ENCODE measurements at regions not wholly inside any gene's neighbourhood (a gene's known extent, or its start where the extent isn't known, plus 50 kb on each side); places are given as distances from the start of the nearest gene placed in this dataset.
"Not testable (repeated sequence)": the region's sequence is repeated elsewhere in the genome, so short reads cannot be mapped to it uniquely, and the experiment has no call there.

- no peak overlapping the region for H3K27ac Mint-ChIP-seq
- no peak overlapping the region for H3K4me3 Mint-ChIP-seq (ENCODE audit: low read depth)
- no peaks in the 10 kb centered on the region for H3K27me3 Mint-ChIP-seq (ENCODE audit: low read depth)
- H3K36me3 Mint-ChIP-seq (ENCODE audit: low read depth): no peaks in the 10 kb centered on the region
- no peak for DNase-seq (ENCODE audit: low spot score)
- H3K9me3 Mint-ChIP-seq: no peaks in the 10 kb centered on the region
- intact Hi-C loops (cut with micrococcal nuclease): no loop called here
- H3K4me1 Mint-ChIP-seq (ENCODE audit: low read depth): no peaks in the 10 kb centered on the region
These were observed 184.3 kb downstream of the IGLL1 start for GRCh38 chr22:23395530-23396361.

- Mint-ChIP-seq H3K27ac (no peak overlapping the region), H3K9me3 (no peaks in the 10 kb centered on the region), H3K4me3 (ENCODE audit: low read depth) (no peak overlapping the region), H3K4me1 (ENCODE audit: low read depth) (no peaks in the 10 kb centered on the region), H3K27me3 (ENCODE audit: low read depth) (no peaks in the 10 kb centered on the region), H3K36me3 (ENCODE audit: low read depth) (no peaks in the 10 kb centered on the region)
- intact Hi-C loops (cut with micrococcal nuclease): no loop called here
- no peak for DNase-seq (ENCODE audit: low spot score)
These were observed 185.4 kb downstream of the IGLL1 start for GRCh38 chr22:23394525-23395326.

- Mint-ChIP-seq H3K9me3 (no peaks in the 10 kb centered on the region), H3K27me3 (ENCODE audit: low read depth) (no peaks in the 10 kb centered on the region), H3K4me3 (ENCODE audit: low read depth) (no peak overlapping the region), H3K4me1 (ENCODE audit: low read depth) (no peaks in the 10 kb centered on the region), H3K36me3 (ENCODE audit: low read depth) (no peaks in the 10 kb centered on the region), H3K27ac (no peak overlapping the region)
- intact Hi-C loops (cut with micrococcal nuclease): no loop called here
- no peak for DNase-seq (ENCODE audit: low spot score)
These were observed 186.3 kb downstream of the IGLL1 start for GRCh38 chr22:23393721-23394320.

GRCh38 chr22:23393199-23393598, 186.9 kb downstream of the IGLL1 start:
- DNase-seq (ENCODE audit: low spot score); H3K27me3 Mint-ChIP-seq (ENCODE audit: low read depth); intact Hi-C loops (cut with micrococcal nuclease); H3K4me1 Mint-ChIP-seq (ENCODE audit: low read depth); H3K27ac Mint-ChIP-seq; H3K36me3 Mint-ChIP-seq (ENCODE audit: low read depth); H3K9me3 Mint-ChIP-seq; H3K4me3 Mint-ChIP-seq (ENCODE audit: low read depth): not testable (repeated sequence)

- no peaks in the 10 kb centered on the region for H3K27me3 Mint-ChIP-seq (ENCODE audit: low read depth)
- H3K36me3 Mint-ChIP-seq (ENCODE audit: low read depth): no peaks in the 10 kb centered on the region
- no peaks in the 10 kb centered on the region for H3K9me3 Mint-ChIP-seq
- DNase-seq (ENCODE audit: low spot score): no peak
- intact Hi-C loops (cut with micrococcal nuclease): no loop called here
- no peak overlapping the region for H3K4me3 Mint-ChIP-seq (ENCODE audit: low read depth)
- no peak overlapping the region for H3K27ac Mint-ChIP-seq
- no peaks in the 10 kb centered on the region for H3K4me1 Mint-ChIP-seq (ENCODE audit: low read depth)
These were observed 187.5 kb downstream of the IGLL1 start for GRCh38 chr22:23392420-23393121.

- intact Hi-C loops (cut with micrococcal nuclease): no loop called here
These were observed 189.1 kb downstream of the IGLL1 start for GRCh38 chr22:23391022-23391421.

GRCh38 chr22:23389271-23390071, 190.6 kb downstream of the IGLL1 start:
- Mint-ChIP-seq H3K27me3 (ENCODE audit: low read depth) (no peaks in the 10 kb centered on the region), H3K4me3 (ENCODE audit: low read depth) (no peak overlapping the region), H3K27ac (no peak overlapping the region), H3K36me3 (ENCODE audit: low read depth) (no peaks in the 10 kb centered on the region), H3K4me1 (ENCODE audit: low read depth) (no peaks in the 10 kb centered on the region), H3K9me3 (no peaks in the 10 kb centered on the region)
- intact Hi-C loops (cut with micrococcal nuclease): loop anchor here (5.0 kb wide), 2 partner anchors 72 to 212 kb away; no protein-coding TSS in a partner anchor
- no peak for DNase-seq (ENCODE audit: low spot score)

More at GRCh38 chr22:23391022-23391421, 189.1 kb downstream of the IGLL1 start:
- Mint-ChIP-seq H3K4me3 (ENCODE audit: low read depth) (no peak overlapping the region), H3K4me1 (ENCODE audit: low read depth) (no peaks in the 10 kb centered on the region), H3K27ac (no peak overlapping the region), H3K36me3 (ENCODE audit: low read depth) (no peaks in the 10 kb centered on the region), H3K9me3 (no peaks in the 10 kb centered on the region), H3K27me3 (ENCODE audit: low read depth) (no peaks in the 10 kb centered on the region)
- no peak for DNase-seq (ENCODE audit: low spot score)

- intact Hi-C loops (cut with micrococcal nuclease): loop anchor here (5.0 kb wide), 2 partner anchors 71 to 211 kb away; no protein-coding TSS in a partner anchor
- Mint-ChIP-seq H3K4me3 (ENCODE audit: low read depth) (no peak overlapping the region), H3K4me1 (ENCODE audit: low read depth) (no peaks in the 10 kb centered on the region), H3K27me3 (ENCODE audit: low read depth) (no peaks in the 10 kb centered on the region), H3K36me3 (ENCODE audit: low read depth) (no peaks in the 10 kb centered on the region), H3K27ac (no peak overlapping the region), H3K9me3 (no peaks in the 10 kb centered on the region)
- no peak for DNase-seq (ENCODE audit: low spot score)
These were observed 191.6 kb downstream of the IGLL1 start for GRCh38 chr22:23388517-23388890.

GRCh38 chr22:23387827-23388516, 192.1 kb downstream of the IGLL1 start:
- H3K27me3 Mint-ChIP-seq (ENCODE audit: low read depth): no peaks in the 10 kb centered on the region
- H3K27ac Mint-ChIP-seq: no peak overlapping the region
- no peak for DNase-seq (ENCODE audit: low spot score)
- no peaks in the 10 kb centered on the region for H3K9me3 Mint-ChIP-seq
- H3K36me3 Mint-ChIP-seq (ENCODE audit: low read depth): no peaks in the 10 kb centered on the region
- intact Hi-C loops (cut with micrococcal nuclease): loop anchor here (5.0 kb wide), 2 partner anchors 71 to 211 kb away; no protein-coding TSS in a partner anchor
- H3K4me1 Mint-ChIP-seq (ENCODE audit: low read depth): no peaks in the 10 kb centered on the region
- H3K4me3 Mint-ChIP-seq (ENCODE audit: low read depth): no peak overlapping the region

GRCh38 chr22:23386822-23387580, 193.1 kb downstream of the IGLL1 start:
- no peak for DNase-seq (ENCODE audit: low spot score)
- H3K27me3 Mint-ChIP-seq (ENCODE audit: low read depth): no peaks in the 10 kb centered on the region
- no peak overlapping the region for H3K27ac Mint-ChIP-seq
- no peaks in the 10 kb centered on the region for H3K36me3 Mint-ChIP-seq (ENCODE audit: low read depth)
- intact Hi-C loops (cut with micrococcal nuclease): loop anchor here (5.0 kb wide), 2 partner anchors 70 to 210 kb away; no protein-coding TSS in a partner anchor
- H3K4me1 Mint-ChIP-seq (ENCODE audit: low read depth): no peaks in the 10 kb centered on the region
- no peak overlapping the region for H3K4me3 Mint-ChIP-seq (ENCODE audit: low read depth)
- no peaks in the 10 kb centered on the region for H3K9me3 Mint-ChIP-seq

All from activated T-helper 2 cell treated with anti-CD3 and anti-CD28 coated beads, Interferon-gamma antibody, Interleukin-2, Interleukin-4, amounts not matched to agents 10 μg/mL and 5 μg/mL and 100 μg/mL, durations not matched to agents 14 hours and 24 hours and 36 hours (primary cell).